DMS53 treated with DMSO at 0.1 percent for 48 hours (cell line): ENCODE measurements at regions not wholly inside any gene's neighbourhood (a gene's known extent, or its start where the extent isn't known, plus 50 kb on each side); places are given as distances from the start of the nearest gene placed in this dataset.
"Not testable (repeated sequence)": the region's sequence is repeated elsewhere in the genome, so short reads cannot be mapped to it uniquely, and the experiment has no call there.

Experiments
- DNase-seq: peaks from one replicate; lab custom pipeline; 2025; ENCODE audit not compliant: unreplicated experiment; lab: John Stamatoyannopoulos, UW

- DNase-seq = no peak
Observed at GRCh38 chr2:226114436-226114835, 685.2 kb downstream of the IRS1 start.

GRCh38 chr2:226098861-226099745 is 699.6 kb downstream of the NYAP2 start:
- no peak for DNase-seq

GRCh38 chr2:226095058-226095457 is 695.5 kb downstream of the NYAP2 start:
- no peak for DNase-seq

- DNase-seq = no peak
Observed at GRCh38 chr2:226093364-226093763, 693.9 kb downstream of the NYAP2 start.

GRCh38 chr2:226088366-226088674 is 688.8 kb downstream of the NYAP2 start:
- no peak for DNase-seq

- DNase-seq = no peak
Observed at GRCh38 chr2:226087505-226088365, 688.2 kb downstream of the NYAP2 start.

GRCh38 chr2:226087051-226087450 is 687.5 kb downstream of the NYAP2 start:
- DNase-seq = no peak

- DNase-seq = no peak
Observed at GRCh38 chr2:226086190-226086589, 686.7 kb downstream of the NYAP2 start.

- not testable (repeated sequence) for DNase-seq
Observed at GRCh38 chr2:226085425-226085824, 685.9 kb downstream of the NYAP2 start.

- DNase-seq = no peak
Observed at GRCh38 chr2:226080334-226080733, 680.8 kb downstream of the NYAP2 start.

- DNase-seq = no peak
Observed at GRCh38 chr2:226079671-226080181, 680.2 kb downstream of the NYAP2 start.

- no peak for DNase-seq
Observed at GRCh38 chr2:226079196-226079595, 679.7 kb downstream of the NYAP2 start.

- no peak for DNase-seq
Observed at GRCh38 chr2:226078666-226079065, 679.2 kb downstream of the NYAP2 start.

GRCh38 chr2:226077841-226078240 is 678.3 kb downstream of the NYAP2 start:
- no peak for DNase-seq

GRCh38 chr2:226077031-226077430 is 677.5 kb downstream of the NYAP2 start:
- DNase-seq = no peak

- DNase-seq = no peak
Observed at GRCh38 chr2:226076529-226076928, 677.0 kb downstream of the NYAP2 start.

GRCh38 chr2:226074391-226074790 is 674.9 kb downstream of the NYAP2 start:
- DNase-seq = no peak

GRCh38 chr2:226073496-226074160 is 674.1 kb downstream of the NYAP2 start:
- DNase-seq = no peak

- no peak for DNase-seq
Observed at GRCh38 chr2:226066873-226067272, 667.4 kb downstream of the NYAP2 start.

GRCh38 chr2:226066391-226066790 is 666.9 kb downstream of the NYAP2 start:
- no peak for DNase-seq

- DNase-seq = no peak
Observed at GRCh38 chr2:226064932-226065570, 665.5 kb downstream of the NYAP2 start.
